ENCODE measurements at regions not wholly inside any gene's neighbourhood (a gene's known extent, or its start where the extent isn't known, plus 50 kb on each side); places are given as distances from the start of the nearest gene placed in this dataset.

DNA sequence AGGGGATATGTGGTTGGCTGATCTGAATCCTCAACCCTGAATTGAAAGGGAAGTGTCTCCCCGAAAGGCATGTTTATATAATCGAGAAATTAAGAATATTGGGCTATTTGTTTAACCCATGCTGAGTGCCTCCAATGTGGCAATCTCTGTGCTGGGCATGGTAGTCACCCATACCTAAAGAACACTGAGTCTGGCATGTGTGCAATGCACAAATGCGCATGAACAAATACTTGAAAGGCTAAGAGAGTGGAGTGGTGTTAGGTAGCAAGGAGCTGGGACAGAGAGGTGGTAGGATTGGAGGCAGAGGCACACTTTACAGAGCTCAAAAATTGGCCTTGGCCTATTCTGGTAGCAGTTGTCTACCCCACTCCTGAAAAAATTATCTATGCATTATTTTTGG is 645.1 kb upstream of the FAM98A start:
- ChIA-PET CTCF (no interaction called here), POLR2A (no interaction called here)
- TF ChIP-seq, protein P1, sequence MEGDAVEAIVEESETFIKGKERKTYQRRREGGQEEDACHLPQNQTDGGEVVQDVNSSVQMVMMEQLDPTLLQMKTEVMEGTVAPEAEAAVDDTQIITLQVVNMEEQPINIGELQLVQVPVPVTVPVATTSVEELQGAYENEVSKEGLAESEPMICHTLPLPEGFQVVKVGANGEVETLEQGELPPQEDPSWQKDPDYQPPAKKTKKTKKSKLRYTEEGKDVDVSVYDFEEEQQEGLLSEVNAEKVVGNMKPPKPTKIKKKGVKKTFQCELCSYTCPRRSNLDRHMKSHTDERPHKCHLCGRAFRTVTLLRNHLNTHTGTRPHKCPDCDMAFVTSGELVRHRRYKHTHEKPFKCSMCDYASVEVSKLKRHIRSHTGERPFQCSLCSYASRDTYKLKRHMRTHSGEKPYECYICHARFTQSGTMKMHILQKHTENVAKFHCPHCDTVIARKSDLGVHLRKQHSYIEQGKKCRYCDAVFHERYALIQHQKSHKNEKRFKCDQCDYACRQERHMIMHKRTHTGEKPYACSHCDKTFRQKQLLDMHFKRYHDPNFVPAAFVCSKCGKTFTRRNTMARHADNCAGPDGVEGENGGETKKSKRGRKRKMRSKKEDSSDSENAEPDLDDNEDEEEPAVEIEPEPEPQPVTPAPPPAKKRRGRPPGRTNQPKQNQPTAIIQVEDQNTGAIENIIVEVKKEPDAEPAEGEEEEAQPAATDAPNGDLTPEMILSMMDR (IDR thresholded peaks at IDR 0.05; ENCODE audit: insufficient read depth, low read length, missing control alignments): no peak
- no peak for DNase-seq (ENCODE audit: low read depth, low spot score)
- no peak overlapping the region for H3K4me3 ChIP-seq (ENCODE audit: low read depth, low read length)

DNA sequence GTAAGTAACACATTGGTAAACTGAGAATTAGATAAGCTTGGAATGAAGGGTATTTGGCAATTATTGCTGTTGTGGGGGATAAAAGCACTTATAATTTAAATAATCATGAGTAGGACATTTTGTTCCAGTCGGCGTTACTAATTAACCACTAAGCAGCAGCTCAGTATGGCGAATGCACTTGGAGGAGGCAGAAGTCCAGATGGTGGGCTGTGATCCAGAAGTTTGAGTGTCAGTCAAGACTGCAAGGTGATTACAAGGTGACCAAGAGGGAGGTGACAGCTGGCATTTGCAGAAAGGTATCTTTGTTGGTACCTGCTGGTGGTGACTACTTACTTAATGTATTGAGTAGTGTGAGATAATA is 643.6 kb upstream of the FAM98A start:
- CTCF ChIA-PET: no interaction called here
- TF ChIP-seq, protein P1 (IDR thresholded peaks at IDR 0.05; ENCODE audit: insufficient read depth, low read length, missing control alignments): no peak
- no peak overlapping the region for H3K4me3 ChIP-seq (ENCODE audit: low read depth, low read length)
- POLR2A ChIA-PET: no interaction called here
- DNase-seq (ENCODE audit: low read depth, low spot score): no peak

DNA sequence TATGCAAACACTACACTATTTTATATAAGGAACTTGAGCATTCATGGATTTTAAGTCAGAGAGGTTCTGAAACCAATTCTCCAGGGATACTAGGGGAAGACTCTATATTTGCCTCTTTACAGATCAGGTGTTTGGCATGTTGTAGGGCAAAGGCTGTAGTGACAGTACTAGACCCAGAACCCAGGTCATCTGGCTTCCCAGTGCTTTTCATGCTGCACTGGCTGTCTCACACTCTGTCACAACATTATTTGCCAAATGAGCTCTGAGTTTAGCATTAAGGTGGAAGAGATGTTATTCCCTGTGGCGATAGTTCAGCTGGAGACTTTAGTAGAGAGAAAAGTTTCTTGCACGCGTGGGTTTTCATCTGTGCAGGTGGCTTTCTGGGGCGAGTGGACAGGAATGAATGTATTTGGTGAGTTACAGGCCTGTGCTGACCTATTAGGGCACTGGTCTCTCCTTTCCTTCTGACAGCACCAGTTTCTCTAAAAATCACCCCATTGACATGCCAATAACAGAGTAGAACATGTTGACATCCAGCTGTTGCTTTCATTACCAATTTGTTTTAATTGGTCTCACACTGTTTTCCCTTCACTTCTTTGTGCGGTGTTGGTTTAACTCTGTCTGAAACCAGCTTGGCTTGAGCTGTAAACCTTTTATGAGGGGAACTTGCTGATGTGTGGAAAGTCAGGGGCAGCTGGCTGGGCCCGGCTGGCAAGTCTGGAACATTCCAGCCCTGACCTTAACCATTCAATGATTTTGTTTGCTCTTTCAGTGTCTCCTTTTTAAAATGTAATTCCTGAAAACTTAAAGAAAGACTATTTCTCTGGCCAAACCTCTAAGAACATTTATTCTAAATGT is 643.0 kb upstream of the FAM98A start:
- no peak overlapping the region for H3K4me3 ChIP-seq (ENCODE audit: low read depth, low read length)
- DNase-seq (ENCODE audit: low read depth, low spot score): no peak
- TF ChIP-seq, protein P1 (IDR thresholded peaks at IDR 0.05; ENCODE audit: insufficient read depth, low read length, missing control alignments): no peak
- POLR2A ChIA-PET: no interaction called here
- CTCF ChIA-PET: no interaction called here

DNA sequence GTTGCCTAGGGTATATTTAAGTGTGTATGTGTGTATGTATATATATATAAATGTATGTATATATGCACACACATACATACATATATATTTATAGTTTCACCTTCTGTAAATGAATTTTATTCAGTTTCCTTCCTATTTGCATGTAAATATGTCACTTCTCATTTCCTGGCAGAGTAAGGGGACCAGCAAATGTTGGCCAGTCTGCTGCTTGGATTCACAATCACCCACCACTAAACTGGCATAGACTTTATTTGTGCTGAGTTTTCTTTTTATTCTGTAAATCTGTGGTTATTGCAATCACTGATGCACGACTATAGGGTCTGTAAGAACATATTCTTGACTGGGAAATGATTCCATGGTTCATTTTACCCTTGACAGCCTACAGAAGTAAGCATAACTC is 640.4 kb upstream of the FAM98A start:
- no peak for DNase-seq (ENCODE audit: low read depth, low spot score)
- CTCF ChIA-PET: no interaction called here
- no peak overlapping the region for H3K4me3 ChIP-seq (ENCODE audit: low read depth, low read length)
- POLR2A ChIA-PET: no interaction called here
- TF ChIP-seq, protein P1 (IDR thresholded peaks at IDR 0.05; ENCODE audit: insufficient read depth, low read length, missing control alignments): no peak

DNA sequence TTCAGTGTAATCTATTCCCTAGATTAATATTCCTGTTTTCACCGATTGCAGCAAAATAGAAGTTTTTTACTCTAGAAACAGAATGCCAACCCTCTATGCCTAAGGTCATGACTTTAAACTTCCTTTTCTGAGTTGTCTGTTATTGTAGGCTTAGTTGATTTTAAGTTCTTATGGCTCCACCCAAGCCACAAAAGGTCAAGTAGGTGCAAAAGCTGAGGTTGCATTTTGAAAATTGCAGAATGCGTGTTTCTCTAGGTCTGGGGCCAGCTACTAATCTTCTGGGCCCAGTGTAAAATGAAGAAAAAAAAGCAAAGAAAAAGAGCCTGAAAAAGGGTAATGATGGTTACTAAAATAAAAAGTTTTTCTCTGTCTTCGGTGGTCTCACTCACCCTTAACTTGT is 635.7 kb upstream of the FAM98A start:
- POLR2A ChIA-PET: no interaction called here
- TF ChIP-seq, protein P1 (IDR thresholded peaks at IDR 0.05; ENCODE audit: insufficient read depth, low read length, missing control alignments): no peak
- CTCF ChIA-PET: no interaction called here

DNA sequence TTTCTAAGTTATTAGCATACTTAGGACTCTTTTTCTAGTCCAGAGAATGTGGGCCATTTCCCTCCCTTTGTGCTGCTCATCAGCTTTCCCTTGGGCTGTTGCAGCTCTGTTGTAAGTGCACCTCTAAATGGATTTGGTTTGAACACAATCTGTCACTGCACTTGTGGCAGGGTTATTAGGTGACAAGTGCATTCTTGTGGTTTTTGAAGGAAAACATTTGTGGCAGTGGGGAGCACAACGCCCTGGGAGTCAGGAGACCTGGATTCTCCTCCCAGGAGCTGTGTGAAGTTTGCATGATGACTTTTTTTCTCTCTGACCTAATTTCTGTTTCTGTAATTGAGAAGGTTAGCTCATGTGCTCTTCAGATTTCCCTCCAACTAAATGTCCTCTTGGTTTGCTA is 630.9 kb upstream of the FAM98A start:
- H3K4me3 ChIP-seq (ENCODE audit: low read depth, low read length): no peak overlapping the region
- ChIA-PET POLR2A (no interaction called here), CTCF (no interaction called here)
- TF ChIP-seq, protein P1 (IDR thresholded peaks at IDR 0.05; ENCODE audit: insufficient read depth, low read length, missing control alignments): no peak
- DNase-seq (ENCODE audit: low read depth, low spot score): no peak

More for the DNA sequence above, 635.7 kb upstream of the FAM98A start:
- DNase-seq (ENCODE audit: low read depth, low spot score): no peak
- no peak overlapping the region for H3K4me3 ChIP-seq (ENCODE audit: low read depth, low read length)

Measured in AG04449 (cell line).